ENCODE measurements at regions not wholly inside any gene's neighbourhood (a gene's known extent, or its start where the extent isn't known, plus 50 kb on each side); places are given as distances from the start of the nearest gene placed in this dataset.

GRCh38 chr19:28314756-28315155 is 898.2 kb downstream of the UQCRFS1 start:
- Histone ChIP-seq H3K27me3 (ENCODE audit: insufficient read depth, low read depth) (peaks cover 14% of the 10 kb centered on the region; the same call in 1 of the 2 replicates), H3K36me3 (ENCODE audit: low read depth) (no peaks in the 10 kb centered on the region), H3K4me3 (no peak overlapping the region), H3K9me3 (ENCODE audit: insufficient read depth, low read depth) (no peaks in the 10 kb centered on the region), H4K20me1 (ENCODE audit: insufficient read depth) (no peaks in the 10 kb centered on the region), H2AFZ (no peak overlapping the region), H3K4me1 (replicated peaks; ENCODE audit: insufficient read depth) (no peaks in the 10 kb centered on the region), H3K27ac (no peak overlapping the region), H3K9me2 (ENCODE audit: insufficient read depth) (no peaks in the 10 kb centered on the region), H3K4me2 (no peak overlapping the region), H3F3A (ENCODE audit: insufficient read depth, low read depth) (no peaks in the 10 kb centered on the region), H3K79me2 (ENCODE audit: low read depth) (no peaks in the 10 kb centered on the region)
- ChIA-PET POLR2A (ENCODE audit: unreplicated experiment) (no interaction called here), CTCF (no interaction called here)
- no peak for DNase-seq
- intact Hi-C loops (cut with micrococcal nuclease; ENCODE audit: unreplicated experiment), result no loop called here
- no TSS peak for BruUV-seq (replicated peaks)
- TF ChIP-seq EZH2 (IDR thresholded peaks at IDR 0.05; ENCODE audit: low read depth), result no peak
- no peak for TF ChIP-seq CTCF (conservative IDR thresholded peaks at IDR 0.05)

GRCh38 chr19:28314287-28314686 is 898.7 kb downstream of the UQCRFS1 start:
- H2AFZ ChIP-seq, result no peak overlapping the region
- BruUV-seq (replicated peaks), result no TSS peak
- H3K9me3 ChIP-seq (ENCODE audit: insufficient read depth, low read depth), result no peaks in the 10 kb centered on the region
- intact Hi-C loops (cut with micrococcal nuclease; ENCODE audit: unreplicated experiment), result no loop called here
- H3K27me3 ChIP-seq (ENCODE audit: insufficient read depth, low read depth), result peaks cover 14% of the 10 kb centered on the region; the same call in 1 of the 2 replicates
- H3K9me2 ChIP-seq (ENCODE audit: insufficient read depth), result no peaks in the 10 kb centered on the region
- no peak for DNase-seq
- TF ChIP-seq EZH2 (IDR thresholded peaks at IDR 0.05; ENCODE audit: low read depth) (no peak), CTCF (conservative IDR thresholded peaks at IDR 0.05) (no peak)
- H3K4me1 ChIP-seq (replicated peaks; ENCODE audit: insufficient read depth), result no peaks in the 10 kb centered on the region
- CTCF ChIA-PET, result no interaction called here
- H3K4me2 ChIP-seq, result no peak overlapping the region
- no peaks in the 10 kb centered on the region for H3K79me2 ChIP-seq (ENCODE audit: low read depth)
- no peaks in the 10 kb centered on the region for H3K36me3 ChIP-seq (ENCODE audit: low read depth)
- no peaks in the 10 kb centered on the region for H3F3A ChIP-seq (ENCODE audit: insufficient read depth, low read depth)
- H4K20me1 ChIP-seq (ENCODE audit: insufficient read depth), result no peaks in the 10 kb centered on the region
- POLR2A ChIA-PET (ENCODE audit: unreplicated experiment), result no interaction called here
- no peak overlapping the region for H3K4me3 ChIP-seq
- no peak overlapping the region for H3K27ac ChIP-seq

GRCh38 chr19:28313633-28314032 is 899.3 kb downstream of the UQCRFS1 start:
- Histone ChIP-seq H3K36me3 (ENCODE audit: low read depth) (no peaks in the 10 kb centered on the region), H3K9me3 (ENCODE audit: insufficient read depth, low read depth) (no peaks in the 10 kb centered on the region), H3K27me3 (ENCODE audit: insufficient read depth, low read depth) (peaks cover 14% of the 10 kb centered on the region; the same call in 1 of the 2 replicates), H3K27ac (no peak overlapping the region), H3F3A (ENCODE audit: insufficient read depth, low read depth) (no peaks in the 10 kb centered on the region), H3K79me2 (ENCODE audit: low read depth) (no peaks in the 10 kb centered on the region), H3K4me3 (no peak overlapping the region), H3K4me2 (no peak overlapping the region), H3K4me1 (replicated peaks; ENCODE audit: insufficient read depth) (no peaks in the 10 kb centered on the region), H4K20me1 (ENCODE audit: insufficient read depth) (no peaks in the 10 kb centered on the region), H2AFZ (no peak overlapping the region), H3K9me2 (ENCODE audit: insufficient read depth) (no peaks in the 10 kb centered on the region)
- BruUV-seq (replicated peaks), result no TSS peak
- TF ChIP-seq EZH2 (IDR thresholded peaks at IDR 0.05; ENCODE audit: low read depth) (no peak), CTCF (conservative IDR thresholded peaks at IDR 0.05) (no peak)
- no peak for DNase-seq
- CTCF ChIA-PET, result no interaction called here
- POLR2A ChIA-PET (ENCODE audit: unreplicated experiment), result no interaction called here
- intact Hi-C loops (cut with micrococcal nuclease; ENCODE audit: unreplicated experiment), result no loop called here

All from PC-9 (cell line).